ENCODE measurements at regions not wholly inside any gene's neighbourhood (a gene's known extent, or its start where the extent isn't known, plus 50 kb on each side); places are given as distances from the start of the nearest gene placed in this dataset.

- TF ChIP-seq, protein P1, sequence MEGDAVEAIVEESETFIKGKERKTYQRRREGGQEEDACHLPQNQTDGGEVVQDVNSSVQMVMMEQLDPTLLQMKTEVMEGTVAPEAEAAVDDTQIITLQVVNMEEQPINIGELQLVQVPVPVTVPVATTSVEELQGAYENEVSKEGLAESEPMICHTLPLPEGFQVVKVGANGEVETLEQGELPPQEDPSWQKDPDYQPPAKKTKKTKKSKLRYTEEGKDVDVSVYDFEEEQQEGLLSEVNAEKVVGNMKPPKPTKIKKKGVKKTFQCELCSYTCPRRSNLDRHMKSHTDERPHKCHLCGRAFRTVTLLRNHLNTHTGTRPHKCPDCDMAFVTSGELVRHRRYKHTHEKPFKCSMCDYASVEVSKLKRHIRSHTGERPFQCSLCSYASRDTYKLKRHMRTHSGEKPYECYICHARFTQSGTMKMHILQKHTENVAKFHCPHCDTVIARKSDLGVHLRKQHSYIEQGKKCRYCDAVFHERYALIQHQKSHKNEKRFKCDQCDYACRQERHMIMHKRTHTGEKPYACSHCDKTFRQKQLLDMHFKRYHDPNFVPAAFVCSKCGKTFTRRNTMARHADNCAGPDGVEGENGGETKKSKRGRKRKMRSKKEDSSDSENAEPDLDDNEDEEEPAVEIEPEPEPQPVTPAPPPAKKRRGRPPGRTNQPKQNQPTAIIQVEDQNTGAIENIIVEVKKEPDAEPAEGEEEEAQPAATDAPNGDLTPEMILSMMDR (IDR thresholded peaks at IDR 0.05; ENCODE audit: insufficient read depth, low read length): no peak
- TF ChIP-seq SPI1 (IDR thresholded peaks at IDR 0.05; ENCODE audit: borderline replicate concordance, low read depth) (no peak), REST (IDR thresholded peaks at IDR 0.05; ENCODE audit: insufficient replicate concordance, low read depth) (no peak), POLR2AphosphoS5 (IDR thresholded peaks at IDR 0.05; ENCODE audit: low read depth) (no peak)
Measured at GRCh38 chr1:81288689-81289088, 512.0 kb upstream of the ADGRL2 start.
